Dermis blood vessel endothelial cell (primary cell): ENCODE measurements at regions not wholly inside any gene's neighbourhood (a gene's known extent, or its start where the extent isn't known, plus 50 kb on each side); places are given as distances from the start of the nearest gene placed in this dataset.
A peak's percentile ranks its signal among the peaks of the same experiment; 100 is the strongest.

ENCODE experiments used
- DNase-seq: peaks from one replicate; pipeline ENCODE4 v3.0.0; 2010

- DNase-seq: no peak
Observed at GRCh38 chr10:29089091-29089490, 199.8 kb upstream of the LYZL1 start.

DNA sequence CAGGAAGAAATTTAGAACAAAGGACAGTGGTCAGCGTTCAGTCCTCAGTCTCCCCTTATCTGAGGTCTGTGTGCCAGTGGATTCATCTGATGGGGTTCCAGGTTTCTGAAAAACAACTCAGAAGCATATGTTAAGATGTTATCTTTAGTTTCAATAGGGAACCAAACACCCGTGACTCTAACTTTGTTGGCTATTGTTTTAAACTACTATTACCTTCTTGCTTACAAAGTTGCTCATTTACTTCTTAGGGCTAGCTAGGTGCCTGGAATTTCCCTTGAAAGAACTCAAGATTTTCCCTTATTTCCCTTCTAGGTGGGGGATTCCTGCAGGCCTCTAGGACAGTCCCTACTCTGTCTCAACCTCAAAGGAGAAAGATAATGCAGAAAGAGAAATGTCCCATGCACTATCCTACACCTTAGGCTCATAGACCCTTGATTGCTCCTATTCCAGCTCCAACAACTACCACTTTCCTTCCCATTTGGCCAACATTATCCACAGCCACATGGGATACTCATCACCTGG is 192.5 kb upstream of the LYZL1 start:
- no peak for DNase-seq

DNA sequence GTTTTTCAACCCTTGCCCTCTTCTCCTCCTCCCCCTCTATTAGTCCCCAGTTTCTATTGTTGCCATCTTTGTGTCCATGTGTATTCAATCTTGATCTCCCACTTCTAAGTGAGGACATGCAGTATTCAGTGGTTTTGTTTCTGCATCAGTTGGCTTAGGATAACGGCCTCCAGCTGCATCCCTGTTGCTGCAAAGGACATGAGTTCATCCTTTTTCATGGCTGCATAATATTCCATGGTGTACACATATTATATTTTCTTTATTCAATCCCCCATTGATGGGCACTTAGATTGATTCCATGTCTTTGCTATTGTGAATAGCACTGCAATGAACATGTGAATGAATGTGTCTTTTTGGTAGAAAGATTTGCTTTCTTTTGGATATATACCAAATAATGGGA is 190.4 kb upstream of the LYZL1 start:
- DNase-seq: no peak

GRCh38 chr10:29099001-29099400 is 189.9 kb upstream of the LYZL1 start:
- DNase-seq: no peak

GRCh38 chr10:29099415-29099814 is 189.5 kb upstream of the LYZL1 start:
- DNase-seq: no peak

DNA sequence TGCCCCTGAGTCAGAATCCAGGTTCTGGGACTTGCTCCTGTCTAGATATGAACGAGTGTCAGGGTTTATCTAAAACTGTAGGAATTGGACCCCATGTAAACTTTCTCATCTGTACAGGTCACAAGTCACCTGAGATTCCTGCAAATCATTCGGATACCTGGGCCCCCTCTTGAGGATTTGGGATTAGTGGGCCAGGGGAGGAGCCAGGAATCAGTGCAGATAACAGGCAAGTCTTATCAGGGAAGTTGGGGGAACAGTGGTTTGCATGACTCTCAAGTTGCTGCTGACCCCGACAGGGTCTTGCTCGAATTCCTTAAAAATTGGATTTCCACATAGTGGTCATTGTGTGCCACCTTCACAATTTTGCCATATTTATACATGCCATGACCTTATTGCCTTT is 188.4 kb upstream of the LYZL1 start:
- no peak for DNase-seq

GRCh38 chr10:29102233-29102632 is 186.6 kb upstream of the LYZL1 start:
- DNase-seq: no peak

DNA sequence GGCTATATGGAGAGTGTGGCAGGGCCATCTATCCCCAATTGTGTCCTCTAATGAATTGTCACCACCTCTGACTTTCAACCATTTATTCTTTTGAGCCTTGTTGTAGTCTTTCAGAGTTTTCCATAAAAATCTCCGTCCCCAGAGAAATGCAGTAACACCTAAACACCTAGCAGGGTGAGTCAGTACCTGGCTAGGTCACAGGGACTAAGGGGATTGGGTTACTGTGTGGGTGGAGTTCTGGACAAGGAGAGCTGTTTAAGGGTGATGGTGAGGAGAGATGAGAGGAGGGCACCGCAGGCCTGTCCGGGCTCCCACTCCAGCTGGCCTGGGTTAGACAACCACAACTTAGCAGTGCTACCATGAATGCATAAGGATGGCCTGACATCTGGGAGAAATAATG is 186.2 kb upstream of the LYZL1 start:
- DNase-seq: no peak

DNA sequence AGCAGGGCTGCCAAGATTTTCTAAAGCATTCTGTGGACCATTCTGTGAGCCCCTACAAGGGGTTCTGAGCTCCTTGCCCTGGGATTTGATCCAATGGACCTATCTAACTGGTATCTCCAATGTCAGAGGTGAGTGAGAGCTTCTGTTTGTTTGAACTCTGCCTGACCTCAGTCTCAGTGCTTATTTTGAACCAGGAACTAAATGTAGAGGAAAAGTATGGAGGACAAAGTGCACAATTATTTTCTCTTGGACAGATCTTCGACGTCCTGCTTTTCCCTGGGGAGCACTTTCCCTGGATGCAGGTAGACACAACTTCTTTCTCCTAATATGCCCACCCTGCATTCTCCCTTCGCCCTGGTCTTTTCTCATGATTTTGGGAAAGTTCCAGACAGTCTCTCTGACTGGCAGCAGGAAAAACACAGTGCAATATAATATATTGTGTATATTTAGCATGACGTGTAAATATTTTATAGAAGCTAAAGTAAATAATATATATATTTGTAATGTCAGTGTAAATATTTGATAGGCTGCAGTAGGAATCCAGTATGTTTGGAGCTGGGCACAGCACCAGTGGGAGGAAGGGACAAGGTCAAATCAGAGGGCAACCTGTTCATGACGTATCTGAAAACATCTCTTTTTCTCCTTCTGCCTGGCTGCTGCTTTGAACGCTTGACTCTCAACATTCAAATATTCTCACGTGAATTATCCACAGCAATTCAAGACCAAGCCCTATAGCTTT is 184.0 kb upstream of the LYZL1 start:
- no peak for DNase-seq

- no peak for DNase-seq
Observed at GRCh38 chr10:29105516-29106215, 183.2 kb upstream of the LYZL1 start.

DNA sequence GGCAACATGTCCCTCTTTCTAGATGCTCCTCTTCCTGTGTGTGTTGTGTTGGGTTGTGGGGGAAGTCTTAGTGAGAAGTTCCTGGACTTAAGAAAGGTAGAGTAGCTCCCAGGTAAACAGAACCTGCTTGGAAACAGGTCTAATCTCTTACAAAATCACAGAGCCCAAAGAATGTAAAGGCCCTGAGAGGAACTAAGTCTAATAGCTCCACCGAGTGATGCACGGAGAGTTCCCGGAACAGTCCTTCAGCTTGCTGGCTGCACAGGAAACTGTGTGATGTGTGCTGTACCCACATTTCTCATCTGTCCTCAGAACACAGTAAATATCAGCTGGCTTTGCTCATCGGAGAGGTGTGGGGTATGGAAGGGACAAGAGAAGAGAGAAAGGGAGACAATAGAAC is 182.6 kb upstream of the LYZL1 start:
- DNase-seq: no peak

DNA sequence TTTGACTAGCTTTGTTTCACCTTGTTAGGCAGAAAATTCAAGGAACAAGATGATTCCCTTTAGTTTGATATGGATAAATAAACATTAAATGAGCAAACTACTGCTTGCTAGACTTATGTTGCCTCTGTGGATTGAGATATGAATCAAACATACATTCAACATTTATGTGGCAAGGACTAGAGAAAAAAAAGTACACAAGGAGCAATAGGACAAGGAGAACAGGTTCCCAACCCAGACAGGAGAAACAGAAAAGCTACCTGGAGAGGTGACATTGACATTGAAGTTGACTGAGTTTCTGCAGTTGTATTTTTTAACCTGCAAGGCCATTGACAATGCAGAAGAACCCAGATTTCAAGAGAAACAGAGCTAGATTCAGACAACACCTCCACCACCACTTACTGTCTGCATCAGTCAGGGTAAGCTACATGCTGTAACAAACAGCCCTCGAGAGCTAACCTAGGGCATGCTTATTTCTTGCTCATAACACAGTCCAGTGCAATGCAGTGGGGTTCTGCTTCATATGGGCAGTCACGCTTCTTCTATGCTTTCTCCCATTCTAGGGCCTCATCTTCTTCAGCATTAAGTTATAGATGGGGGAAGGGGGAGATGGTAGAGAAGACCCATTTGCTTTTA is 180.9 kb upstream of the LYZL1 start:
- no peak for DNase-seq

GRCh38 chr10:29109707-29110571 is 178.9 kb upstream of the LYZL1 start:
- no peak for DNase-seq

GRCh38 chr10:29112827-29113615 is 175.8 kb upstream of the LYZL1 start:
- DNase-seq: no peak

DNA sequence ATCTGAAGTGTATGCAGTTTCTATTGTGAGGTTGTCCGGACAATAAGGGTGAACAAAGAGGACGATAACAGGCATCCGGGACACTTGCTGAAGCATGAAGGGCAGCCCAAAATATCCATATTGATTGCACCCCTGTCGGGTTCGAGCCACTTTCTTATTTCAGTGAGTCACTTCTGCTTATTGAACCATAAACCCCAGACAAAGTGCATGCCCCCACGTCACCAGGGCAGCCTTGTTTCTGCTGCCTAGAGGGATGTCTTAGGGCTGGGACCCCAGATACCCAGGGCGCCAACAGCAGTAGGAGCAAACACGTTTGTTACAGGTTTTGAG is 175.3 kb upstream of the LYZL1 start:
- DNase-seq: no peak

- no peak for DNase-seq
Observed at GRCh38 chr10:29114141-29114540, 174.7 kb upstream of the LYZL1 start.

GRCh38 chr10:29117781-29118180 is 171.1 kb upstream of the LYZL1 start:
- no peak for DNase-seq

DNA sequence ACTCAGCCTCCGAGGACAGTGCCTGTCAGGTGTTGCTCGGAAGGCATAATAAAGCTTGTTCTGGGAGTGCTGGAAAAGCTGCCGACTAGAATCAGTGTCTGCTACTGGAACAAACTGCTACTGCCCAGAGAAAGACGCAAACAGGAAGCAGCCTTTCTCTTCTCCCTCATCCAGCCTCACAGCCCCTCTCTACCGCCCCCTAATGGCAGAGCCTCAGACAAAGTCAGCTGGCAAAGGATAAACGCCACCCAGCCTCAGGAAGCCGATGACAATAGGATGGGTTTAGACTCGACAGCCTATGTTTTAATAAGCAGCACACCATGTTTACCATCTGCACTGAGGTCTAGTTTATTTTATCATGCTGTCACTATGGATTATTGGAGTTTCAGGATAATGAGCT is 169.5 kb upstream of the LYZL1 start:
- DNase-seq: peak; percentile 52

GRCh38 chr10:29120216-29120615 is 168.7 kb upstream of the LYZL1 start:
- no peak for DNase-seq

DNA sequence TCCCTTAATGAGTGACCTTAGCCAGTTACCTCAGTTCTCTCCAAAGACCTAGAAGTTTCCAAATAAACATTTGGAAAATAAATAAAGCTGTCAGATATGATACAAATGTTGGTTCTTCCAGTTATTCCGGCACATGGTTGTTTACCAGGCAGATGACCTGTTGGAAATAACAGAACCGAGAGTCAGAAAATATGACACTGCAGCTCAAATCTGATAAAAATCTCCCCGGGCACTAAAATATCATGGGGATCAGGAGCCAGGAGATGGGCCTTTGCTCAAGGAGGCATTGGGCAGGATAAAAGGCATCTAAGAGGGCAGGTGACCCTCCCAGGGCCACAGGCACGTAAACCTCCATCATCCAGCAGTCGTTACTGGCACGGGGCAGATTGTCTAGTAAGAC is 164.0 kb upstream of the LYZL1 start:
- no peak for DNase-seq

- no peak for DNase-seq
Observed at GRCh38 chr10:29127037-29127700, 161.7 kb upstream of the LYZL1 start.

DNA sequence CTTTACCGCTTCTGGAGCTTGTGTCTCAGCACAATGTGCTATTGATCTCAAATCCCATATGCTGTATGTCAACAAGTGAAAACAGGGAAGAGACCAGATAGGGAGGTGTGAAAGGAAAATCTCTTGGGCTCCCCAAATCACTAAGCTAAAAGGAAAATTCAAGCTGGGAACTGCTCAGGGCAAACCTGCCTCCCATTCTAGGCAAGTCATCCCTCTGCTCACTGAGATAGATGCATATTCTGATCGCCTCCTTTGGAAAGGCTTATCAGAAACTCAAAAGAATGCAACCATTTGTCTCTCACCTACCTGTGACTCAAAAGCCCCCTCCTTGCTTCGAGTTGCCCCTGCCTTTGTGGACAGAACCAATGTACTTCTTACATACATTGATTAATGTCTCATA is 161.1 kb upstream of the LYZL1 start:
- DNase-seq: no peak
